Heart right ventricle (tissue), 16 donors: ENCODE measurements at regions not wholly inside any gene's neighbourhood (a gene's known extent, or its start where the extent isn't known, plus 50 kb on each side); places are given as distances from the start of the nearest gene placed in this dataset.

Experiments
- ATAC-seq, 8 donors: fragments of 200-7000 bp; cut with Tn5 transposase; one replicate each; pipeline ENCODE4 v1.9.1; 2020; ENCODE audit warnings: mild to moderate bottlenecking in 8 of 8, moderate library complexity in 8 of 8, moderate number of reproducible peaks in 1 of 8
- DNase-seq, 2 donors: peaks; one replicate each; pipeline ENCODE4 v3.0.0-alpha.2; 2020
- H3K27ac ChIP-seq, 10 donors: fragments of 200-600 bp; sonication (generic) in 2 of 10; one replicate each; pipeline versions ENCODE4 v1.5.0 to v1.8.0; 2020 to 2022; ENCODE audit warnings: mild to moderate bottlenecking in 3 of 10
- H3K27me3 ChIP-seq, 7 donors: fragments of 200-600 bp; one replicate each; pipeline ENCODE4 v1.8.0; 2021 to 2022; ENCODE audit warnings: mild to moderate bottlenecking in 2 of 7
- H3K36me3 ChIP-seq, 9 donors: fragments of 200-600 bp; sonication (generic) in 1 of 9; one replicate each; pipeline versions ENCODE4 v1.5.0 to v1.8.0; 2020 to 2022; ENCODE audit warnings: mild to moderate bottlenecking in 2 of 9
- H3K4me1 ChIP-seq, 9 donors: fragments of 200-600 bp; sonication (generic) in 1 of 9; one replicate each; pipeline versions ENCODE4 v1.5.0 to v1.8.0; 2020 to 2022; ENCODE audit warnings: mild to moderate bottlenecking in 4 of 9
- H3K4me3 ChIP-seq, 10 donors: fragments of 200-600 bp; sonication (generic) in 2 of 10; one replicate each; pipeline versions ENCODE4 v1.5.0 to v1.8.0; 2020 to 2022; ENCODE audit warnings: mild to moderate bottlenecking in 7 of 10, moderate library complexity in 2 of 10
- H3K9me3 ChIP-seq, 11 donors: fragments of 200-600 bp in 10 of 11; sonication (generic) in 2 of 11; one replicate each; pipeline versions ENCODE4 v1.5.0 to v1.8.0; 2013 to 2022; ENCODE audit warnings: mild to moderate bottlenecking in 2 of 11, control low read depth in 1 of 11, moderate library complexity in 1 of 11
- CTCF ChIP-seq, 9 donors: fragments of 200-600 bp; sonication (generic) in 2 of 9; IDR thresholded peaks; one replicate each; pipeline versions ENCODE4 v1.5.0 to v1.8.0; 2021 to 2022; ENCODE audit warnings: antibody characterized with exemption in 9 of 9, mild to moderate bottlenecking in 5 of 9, moderate library complexity in 1 of 9
- WGBS, 2 donors: extraction: QIAGEN DNeasy Blood & Tissue Kit; methylation state at CpG; one replicate each; pipeline ENCODE4 v1.1.7; 2013; ENCODE audit warnings: inconsistent platforms in 1 of 2; 5-methylcytosine and 5-hydroxymethylcytosine counted together
- intact Hi-C, 10 donors: fragments of 100-400 bp; cut with DNase I; formaldehyde crosslinking; loops; one replicate each; pipeline versions ENCODE4 v1.11.1 to v1.14.2; 2022
- donor health status: Arrhythmogenic right ventricular cardiomyopathy.
- donor health status: ischemic (EF 13 %, LVEDD 7.1; RV severe dilation, severe dysfunction).
- donor health status: healthy with polysubstance abuse.
- donor health status: DM: no; HTN: yes; CAD: no.
- donor health status: DM: no; HTN: no; CAD: no.
- donor health status: ischemic (EF 25% LVEDD 6.9; RV normal size, moderate dysfunction).
- donor health status: ischemic (EF 25% LVEDD 5.7; RV mildly dilated, moderate dysfunction).
- donor health status: healthy.
- donor health status: DM: yes; HTN: yes; CAD: no.
- donor health status: Ischemic cardiomyopathy.
- donor health status: ischemic (EF 35%, LVEDD 5.7; RV mildly dilated, moderate dysfunction).
- donor health status: nonischemic (EF 11% LVEDD 7.7; RV severe dilation, severe dysfunction).
- donor health status: DM: yes; HTN: yes; CAD: no.
- donor health status: PGD.
- donor health status: ischemic (EF 29% LVEDD 5.4; RV normal size, mild dysfunction).
- donor health status: nonischemic (EF 23%, LVEDD 6.1; RV moderate dilation, normal function).

GRCh38 chr4:167745024-167745687, 347.2 kb upstream of the ANXA10 start:
- H3K9me3 ChIP-seq: peaks cover 0 to 2% (median 0%) of the 10 kb centered on the region in 11 donors
- H3K27me3 ChIP-seq: no peaks in the 10 kb centered on the region
- H3K4me1 ChIP-seq: no peaks in the 10 kb centered on the region
- ATAC-seq (no peak), DNase-seq (no peak)
- H3K4me3 ChIP-seq: no peak overlapping the region
- 63 to 77% methylated on average over 6 of the region's 6 CpGs for WGBS, 2 donors
- no peaks in the 10 kb centered on the region for H3K36me3 ChIP-seq
- TF ChIP-seq CTCF (IDR thresholded peaks at IDR 0.05): no peak
- intact Hi-C loops: no loop called here
- no peak overlapping the region for H3K27ac ChIP-seq

DNA sequence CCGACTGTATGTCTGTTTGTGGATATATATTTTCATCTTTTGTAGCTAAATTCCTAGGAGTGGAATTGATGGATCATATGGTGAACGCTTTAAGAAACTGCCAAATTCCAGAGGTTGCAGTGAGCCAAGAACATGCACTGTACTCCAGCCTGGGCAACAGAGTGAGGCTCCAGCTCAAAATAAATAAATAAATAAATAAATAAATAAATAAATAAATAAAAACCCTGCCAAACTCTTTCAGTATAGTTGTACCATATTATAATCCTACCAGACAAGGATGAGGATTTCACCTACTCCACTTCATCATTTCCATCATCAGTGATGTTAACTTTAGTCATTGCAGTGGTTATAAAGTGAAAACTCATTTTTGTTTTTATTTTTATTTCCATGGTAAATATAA, 325.1 kb upstream of the ANXA10 start:
- no peak overlapping the region for H3K27ac ChIP-seq
- DNase-seq (no peak), ATAC-seq (no peak)
- intact Hi-C loops: no loop called here
- no peaks in the 10 kb centered on the region for H3K4me1 ChIP-seq
- H3K27me3 ChIP-seq: no peaks in the 10 kb centered on the region
- TF ChIP-seq CTCF (IDR thresholded peaks at IDR 0.05): no peak
- 78 to 81% methylated on average over 2 of the region's 2 CpGs for WGBS, 2 donors
- H3K4me3 ChIP-seq: no peak overlapping the region
- no peaks in the 10 kb centered on the region for H3K36me3 ChIP-seq
- H3K9me3 ChIP-seq: peaks cover 0 to 32% (median 2%) of the 10 kb centered on the region in 11 donors

- ATAC-seq (no peak), DNase-seq (no peak)
- no peaks in the 10 kb centered on the region for H3K4me1 ChIP-seq
- intact Hi-C loops: no loop called here
- H3K36me3 ChIP-seq: no peaks in the 10 kb centered on the region
- H3K27ac ChIP-seq: no peak overlapping the region
- H3K9me3 ChIP-seq: peaks cover 0 to 10% (median 0%) of the 10 kb centered on the region in 11 donors
- H3K4me3 ChIP-seq: no peak overlapping the region
- H3K27me3 ChIP-seq: no peaks in the 10 kb centered on the region
- TF ChIP-seq CTCF (IDR thresholded peaks at IDR 0.05): no peak
Observed at GRCh38 chr4:167774646-167775045, 317.7 kb upstream of the ANXA10 start.

DNA sequence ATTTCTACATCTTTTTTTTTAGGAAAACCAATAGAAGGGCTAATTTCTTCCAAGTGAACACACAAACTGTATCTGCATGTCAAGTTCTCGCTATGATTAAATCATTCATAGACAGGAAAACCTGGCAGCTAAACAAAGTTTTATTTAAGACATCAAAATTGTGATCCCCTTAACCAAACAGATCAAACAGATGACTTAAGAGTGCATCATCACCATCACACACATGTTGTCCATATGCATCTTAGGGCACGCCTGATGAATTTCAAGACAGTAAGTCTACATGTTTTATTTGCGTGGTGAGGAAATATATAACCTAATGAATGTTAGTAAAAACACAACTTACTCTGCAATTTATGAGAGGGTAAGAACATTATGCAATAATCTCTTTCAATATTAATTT, 317.0 kb upstream of the ANXA10 start:
- no peak for TF ChIP-seq CTCF (IDR thresholded peaks at IDR 0.05)
- Histone ChIP-seq H3K9me3 (peaks cover 0 to 12% (median 0%) of the 10 kb centered on the region in 11 donors), H3K27me3 (no peaks in the 10 kb centered on the region), H3K4me1 (no peaks in the 10 kb centered on the region), H3K36me3 (no peaks in the 10 kb centered on the region), H3K27ac (no peak overlapping the region), H3K4me3 (no peak overlapping the region)
- DNase-seq (no peak), ATAC-seq (no peak)
- intact Hi-C loops: no loop called here
- WGBS, 2 donors: 86 to 94% methylated on average over 3 of the region's 3 CpGs
